Thoracic aorta (tissue), 2 donors: ENCODE measurements at regions not wholly inside any gene's neighbourhood (a gene's known extent, or its start where the extent isn't known, plus 50 kb on each side); places are given as distances from the start of the nearest gene placed in this dataset.

Source experiments
- ATAC-seq: fragments of 150-250 bp; one replicate; pipeline ENCODE4 v1.8.0; 2017; ENCODE audit warnings: low read depth; ENCODE audit not compliant: insufficient number of reproducible peaks, low FRiP score
- DNase-seq: peaks from one replicate; pipeline ENCODE4 v3.0.0-alpha.2; 2020; ENCODE audit warnings: low spot score
- H3K27ac ChIP-seq, 2 donors: fragments of 200-600 bp; sonication (generic); 1 replicate in 1 of 2; 2 replicates in 1 of 2; pipeline ENCODE4 v1.5.1; 2016; ENCODE audit warnings: mild to moderate bottlenecking in 2 of 2, moderate library complexity in 2 of 2
- H3K27me3 ChIP-seq: fragments of 200-600 bp; sonication (generic); replicated peaks from 2 replicates; pipeline ENCODE4 v1.6.0; 2016; ENCODE audit warnings: mild to moderate bottlenecking; ENCODE audit not compliant: insufficient read depth
- H3K36me3 ChIP-seq: fragments of 200-600 bp; sonication (generic); one replicate; pipeline ENCODE4 v1.5.1; 2016
- H3K4me1 ChIP-seq, 2 donors: fragments of 200-600 bp; sonication (generic); 1 replicate in 1 of 2; 2 replicates in 1 of 2; pipeline versions ENCODE4 v1.5.1 to v1.6.0; 2016; ENCODE audit warnings: low read depth in 2 of 2, mild to moderate bottlenecking in 1 of 2; ENCODE audit not compliant: control insufficient read depth in 1 of 2
- H3K4me3 ChIP-seq: fragments of 200-600 bp; sonication (generic); 2 replicates; pipeline ENCODE4 v1.5.1; 2016; ENCODE audit warnings: mild to moderate bottlenecking
- H3K9me3 ChIP-seq: fragments of 200-600 bp; sonication (generic); 2 replicates; pipeline ENCODE4 v1.5.1; 2016
- CTCF ChIP-seq: fragments of 200-600 bp; sonication (generic); IDR thresholded peaks from one replicate; pipeline ENCODE4 v1.5.1; 2019; ENCODE audit warnings: antibody characterized with exemption

- Histone ChIP-seq H3K27ac (no peak overlapping the region), H3K9me3 (no peaks in the 10 kb centered on the region), H3K36me3 (no peaks in the 10 kb centered on the region), H3K27me3 (no peaks in the 10 kb centered on the region), H3K4me3 (no peak overlapping the region), H3K4me1 (no peaks in the 10 kb centered on the region)
- no peak for ATAC-seq
- TF ChIP-seq CTCF: no peak
- DNase-seq: no peak
Observed at GRCh38 chr9:118305331-118305730, 601.1 kb downstream of the TLR4 start.

- ATAC-seq (no peak), DNase-seq (no peak)
- no peaks in the 10 kb centered on the region for H3K9me3 ChIP-seq
- no peaks in the 10 kb centered on the region for H3K36me3 ChIP-seq
- H3K27me3 ChIP-seq: no peaks in the 10 kb centered on the region
- no peak for TF ChIP-seq CTCF
- H3K4me3 ChIP-seq: no peak overlapping the region
- no peaks in the 10 kb centered on the region for H3K4me1 ChIP-seq
- no peak overlapping the region for H3K27ac ChIP-seq
Observed at GRCh38 chr9:118306801-118307200, 602.6 kb downstream of the TLR4 start.

DNA sequence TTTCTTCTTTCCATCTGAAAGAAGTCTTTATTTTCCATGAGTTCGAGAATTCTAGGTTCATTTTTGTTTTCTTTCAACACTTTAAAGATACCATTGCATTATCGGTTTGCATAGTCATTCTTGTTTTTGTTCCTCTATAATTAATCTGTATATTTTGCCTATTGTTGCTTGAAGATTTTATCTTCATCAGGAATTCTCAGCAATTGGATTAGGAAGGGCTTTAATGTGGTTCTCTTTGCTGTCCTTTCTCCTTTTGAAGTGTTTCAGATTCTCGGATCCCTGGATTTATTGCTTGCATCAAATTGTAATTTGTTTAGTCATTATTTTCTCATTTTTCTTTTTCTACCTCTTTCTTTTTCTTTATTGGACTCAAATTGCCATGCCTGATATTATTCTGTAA is 609.8 kb downstream of the TLR4 start:
- ATAC-seq (no peak), DNase-seq (no peak)
- H3K36me3 ChIP-seq: no peaks in the 10 kb centered on the region
- no peak overlapping the region for H3K27ac ChIP-seq
- H3K4me3 ChIP-seq: no peak overlapping the region
- H3K9me3 ChIP-seq: no peaks in the 10 kb centered on the region
- H3K27me3 ChIP-seq: no peaks in the 10 kb centered on the region
- no peak for TF ChIP-seq CTCF
- H3K4me1 ChIP-seq: no peaks in the 10 kb centered on the region

DNA sequence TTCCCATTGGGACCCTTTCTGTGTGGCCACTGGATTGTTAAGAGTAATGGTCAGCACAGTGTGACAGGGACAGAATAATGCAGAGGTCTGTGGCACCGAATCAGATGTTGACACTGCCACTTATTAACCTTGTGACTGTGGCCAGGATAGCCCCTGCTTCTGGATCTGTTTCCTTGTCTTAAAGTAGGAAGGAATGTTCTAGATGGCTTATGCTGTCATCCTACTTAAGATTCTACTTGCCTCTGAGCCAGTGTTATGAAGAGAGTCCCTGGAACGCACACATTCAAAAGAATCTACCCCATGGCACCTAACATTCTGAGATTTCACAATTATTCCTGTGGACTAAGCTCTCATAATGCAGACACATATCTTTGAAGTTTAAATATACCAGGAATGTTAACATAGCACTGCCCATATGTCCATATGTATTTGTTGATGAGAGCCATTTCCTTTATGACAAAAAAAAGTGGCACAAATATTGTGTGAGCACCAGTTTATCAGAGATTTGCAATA is 612.7 kb downstream of the TLR4 start:
- no peak overlapping the region for H3K27ac ChIP-seq
- H3K9me3 ChIP-seq: no peaks in the 10 kb centered on the region
- ATAC-seq (no peak), DNase-seq (no peak)
- TF ChIP-seq CTCF: no peak
- H3K4me3 ChIP-seq: no peak overlapping the region
- no peaks in the 10 kb centered on the region for H3K4me1 ChIP-seq
- H3K27me3 ChIP-seq: no peaks in the 10 kb centered on the region
- H3K36me3 ChIP-seq: no peaks in the 10 kb centered on the region

DNA sequence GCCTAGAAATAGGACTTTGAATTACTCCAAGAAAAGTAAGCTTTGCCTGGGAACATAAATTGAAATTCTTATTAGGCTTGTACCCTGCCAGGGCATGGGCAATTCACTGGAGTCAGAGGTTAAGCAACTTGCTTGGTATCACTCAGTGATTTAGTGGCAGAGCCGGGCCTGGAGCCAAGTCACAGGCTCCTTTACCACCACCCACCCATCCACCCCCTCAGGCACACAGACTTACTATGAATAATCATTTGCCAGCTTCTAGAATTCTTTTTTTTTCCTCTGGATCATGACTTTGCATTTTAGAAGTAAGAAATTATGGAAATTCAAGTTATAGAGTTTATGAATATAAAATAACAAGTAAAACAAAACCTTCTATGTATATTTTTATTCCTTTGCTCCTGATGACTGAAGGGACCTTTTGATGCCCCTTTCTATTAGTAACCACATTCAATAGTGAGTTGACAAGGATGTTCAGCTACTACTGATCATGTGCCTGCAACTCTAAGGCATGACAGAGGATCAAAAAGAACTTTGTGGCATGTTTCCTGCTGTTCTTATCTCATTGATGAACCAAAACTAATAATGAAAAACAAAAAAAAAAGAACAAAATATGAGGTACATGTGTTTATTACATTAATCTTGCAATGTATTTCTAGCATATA is 614.7 kb downstream of the TLR4 start:
- Histone ChIP-seq H3K4me1 (no peaks in the 10 kb centered on the region), H3K9me3 (no peaks in the 10 kb centered on the region), H3K27ac (no peak overlapping the region), H3K27me3 (no peaks in the 10 kb centered on the region), H3K36me3 (no peaks in the 10 kb centered on the region), H3K4me3 (no peak overlapping the region)
- ATAC-seq: no peak
- DNase-seq: no peak
- no peak for TF ChIP-seq CTCF
